HCT116 (cell line): ENCODE measurements at regions not wholly inside any gene's neighbourhood (a gene's known extent, or its start where the extent isn't known, plus 50 kb on each side); places are given as distances from the start of the nearest gene placed in this dataset.

Source experiments
- ATAC-seq: fragments of 200-7000 bp; cut with Tn5 transposase; 2 replicates; pipeline ENCODE4 v1.9.1; 2020; ENCODE audit warnings: mild to moderate bottlenecking, moderate library complexity
- BruUV-seq: library from RNA; stranded (reverse); fragments of 400-500 nt; replicated peaks from 2 replicates; lab custom pipeline; 2021; lab: Mats Ljungman, UMichigan
- CTCF ChIA-PET: fragments of 300-600 bp; sonication (Branson Sonifier 250); formaldehyde crosslinking; loops from one replicate; lab custom pipeline; 2021; ENCODE audit warnings: antibody characterized with exemption; lab: Charles Lee
- POLR2A ChIA-PET: fragments of 300-600, 350-600 bp; sonication (Branson Sonifier 250); formaldehyde crosslinking; loops from one replicate; lab custom pipeline; 2021; ENCODE audit warnings: antibody characterized with exemption; lab: Charles Lee
- RAD21 ChIA-PET, 2 experiments: fragments of 300-600 bp; sonication (Branson Sonifier 250); formaldehyde crosslinking; loops; one replicate each; lab custom pipeline; 2023; ENCODE audit warnings: low total read pairs in 2 of 2; ENCODE audit not compliant: uncharacterized antibody in 2 of 2, unreplicated experiment in 2 of 2, low non-redundant PET in 1 of 2; lab: Charles Lee
- DNase-seq: peaks from one replicate; pipeline ENCODE4 v3.0.0-alpha.2; 2010; ENCODE audit warnings: low read depth, low spot score
- H2AFZ ChIP-seq: fragments of 200-600 bp; shearing (Covaris generic), sonication (generic); 2 replicates; pipeline ENCODE4 v1.6.1; 2017; ENCODE audit warnings: low read depth, mixed run types, mixed read lengths, antibody characterized with exemption, low read length; ENCODE audit not compliant: poor library complexity, severe bottlenecking
- H3K27ac ChIP-seq: 2 replicates; pipeline ENCODE4 v1.5.1; 2012; ENCODE audit warnings: low read depth, low read length
- H3K27me3 ChIP-seq: fragments of 200-600 bp; sonication (generic); 2 replicates; pipeline ENCODE4 v1.6.1; 2016; ENCODE audit warnings: mixed run types, low read length, mixed read lengths; ENCODE audit not compliant: insufficient read depth
- H3K36me3 ChIP-seq, 2 experiments: fragments of 200-500 bp in 1 of 2; fragments of 200-600 bp in 1 of 2; sonication (Bioruptor generic) in 1 of 2; sonication (generic) in 1 of 2; 2 replicates each; pipeline versions ENCODE4 v1.5.1 to v1.6.1; 2014 to 2016; ENCODE audit warnings: low read length in 2 of 2, inconsistent platforms in 1 of 2, mixed read lengths in 1 of 2, mixed run types in 1 of 2; ENCODE audit not compliant: insufficient read depth in 2 of 2, control insufficient read depth in 1 of 2
- H3K4me1 ChIP-seq, 2 experiments: fragments of 200-600 bp in 1 of 2; sonication (generic) in 1 of 2; 2 replicates each; pipeline versions ENCODE4 v1.5.1 to v1.6.1; 2012 to 2017; ENCODE audit warnings: low read length in 2 of 2, inconsistent platforms in 1 of 2, mild to moderate bottlenecking in 1 of 2, mixed read lengths in 1 of 2, mixed run types in 1 of 2, moderate library complexity in 1 of 2; ENCODE audit not compliant: insufficient read depth in 2 of 2, control insufficient read depth in 1 of 2
- H3K4me2 ChIP-seq: fragments of 200-600 bp; sonication (generic); 2 replicates; pipeline ENCODE4 v1.6.1; 2017; ENCODE audit warnings: mixed run types, low read length, mixed read lengths
- H3K4me3 ChIP-seq, 2 experiments: fragments of 200-600 bp in 1 of 2; sonication (generic) in 1 of 2; replicated peaks in 1 of 2; 2 replicates each; pipeline ENCODE4 v1.5.1; 2011 to 2016; ENCODE audit warnings: low read length in 2 of 2, control low read depth in 1 of 2, low read depth in 1 of 2, mild to moderate bottlenecking in 1 of 2, mixed read lengths in 1 of 2, mixed run types in 1 of 2
- H3K79me2 ChIP-seq: fragments of 200-600 bp; sonication (generic); 2 replicates; pipeline ENCODE4 v1.6.1; 2017; ENCODE audit warnings: mild to moderate bottlenecking, mixed run types, low read length, moderate library complexity, mixed read lengths; ENCODE audit not compliant: insufficient read depth
- H3K9ac ChIP-seq: fragments of 200-600 bp; sonication (generic); 2 replicates; pipeline ENCODE4 v1.6.1; 2016; ENCODE audit warnings: low read length, mixed read lengths
- H3K9me2 ChIP-seq: fragments of 200-600 bp; sonication (generic), shearing (Covaris generic); 2 replicates; pipeline ENCODE4 v1.6.1; 2017; ENCODE audit warnings: mixed run types, mild to moderate bottlenecking, moderate library complexity; ENCODE audit not compliant: insufficient read depth
- H3K9me3 ChIP-seq, 2 experiments: fragments of 200-500 bp in 1 of 2; fragments of 200-600 bp in 1 of 2; sonication (Bioruptor generic) in 1 of 2; sonication (generic) in 1 of 2; 2 replicates each; pipeline ENCODE4 v1.6.1; 2014 to 2017; ENCODE audit warnings: low read length in 2 of 2, mixed read lengths in 2 of 2, inconsistent platforms in 1 of 2, low read depth in 1 of 2, mild to moderate bottlenecking in 1 of 2, mixed run types in 1 of 2, moderate library complexity in 1 of 2; ENCODE audit not compliant: control insufficient read depth in 1 of 2, insufficient read depth in 1 of 2
- H4K20me1 ChIP-seq: fragments of 200-600 bp; sonication (generic), shearing (Covaris generic); 2 replicates; pipeline ENCODE4 v1.6.1; 2017; ENCODE audit warnings: mixed run types, mild to moderate bottlenecking, moderate library complexity; ENCODE audit not compliant: insufficient read depth
- CBX3 ChIP-seq: IDR thresholded peaks from 2 replicates; pipeline ENCODE4 v1.6.1; 2012; ENCODE audit warnings: low read depth
- CEBPB ChIP-seq: IDR thresholded peaks from 2 replicates; pipeline ENCODE4 v1.6.1; 2012; ENCODE audit warnings: low read depth
- EGR1 ChIP-seq: IDR thresholded peaks from 2 replicates; pipeline ENCODE4 v1.6.1; 2012; ENCODE audit warnings: low read depth
- EZH2 ChIP-seq: fragments of 200-600 bp; sonication (generic); IDR thresholded peaks from 2 replicates; pipeline ENCODE4 v1.6.1; 2017; ENCODE audit warnings: antibody characterized with exemption, mixed run types
- POLR2AphosphoS5 ChIP-seq: IDR thresholded peaks from 2 replicates; pipeline ENCODE4 v1.6.1; 2011; ENCODE audit warnings: mild to moderate bottlenecking, low read depth, low read length, moderate library complexity
- RAD21 ChIP-seq: IDR thresholded peaks from 2 replicates; pipeline ENCODE4 v1.6.1; 2012; ENCODE audit warnings: low read depth, mild to moderate bottlenecking
- REST ChIP-seq: IDR thresholded peaks from 2 replicates; pipeline ENCODE4 v1.6.1; 2012; ENCODE audit warnings: low read depth
- SIN3A ChIP-seq: IDR thresholded peaks from 2 replicates; pipeline ENCODE4 v1.6.1; 2012; ENCODE audit warnings: low read depth
- SP1 ChIP-seq: IDR thresholded peaks from 2 replicates; pipeline ENCODE4 v1.6.1; 2012; ENCODE audit warnings: low read depth
- SRF ChIP-seq: IDR thresholded peaks from 2 replicates; pipeline ENCODE4 v1.6.1; 2012; ENCODE audit warnings: low read depth
- TCF7L2 ChIP-seq: IDR thresholded peaks from 2 replicates; pipeline ENCODE4 v1.7.0; 2011; ENCODE audit warnings: borderline replicate concordance, inconsistent platforms; ENCODE audit not compliant: insufficient read depth, insufficient read length; ENCODE audit errors: extremely low read depth
- YY1 ChIP-seq: IDR thresholded peaks from 2 replicates; pipeline ENCODE4 v1.6.1; 2011; ENCODE audit warnings: low read length, low read depth, moderate library complexity, mild to moderate bottlenecking; ENCODE audit not compliant: insufficient replicate concordance; ENCODE audit errors: extremely low read depth
- ZBTB33 ChIP-seq: IDR thresholded peaks from 2 replicates; pipeline ENCODE4 v1.6.1; 2011; ENCODE audit warnings: mild to moderate bottlenecking, low read length, moderate library complexity; ENCODE audit not compliant: insufficient replicate concordance; ENCODE audit errors: extremely low read depth
- ZFX ChIP-seq: fragments of 450-650 bp; IDR thresholded peaks from 2 replicates; pipeline ENCODE4 v1.6.1; 2017
- ZNF274 ChIP-seq: fragments of 200-500 bp; sonication (Bioruptor generic); IDR thresholded peaks from 2 replicates; pipeline ENCODE4 v1.6.1; 2014; ENCODE audit warnings: mild to moderate bottlenecking, low read depth, low read length, inconsistent platforms
- intact Hi-C: fragments of 100-400 bp; cut with micrococcal nuclease; formaldehyde crosslinking; loops from 2 replicates; pipeline ENCODE4 v1.10.0; 2022
- TF ChIP-seq, protein P1 (sequence below), 3 experiments: fragments of 200-600 bp in 1 of 3; sonication (generic) in 1 of 3; IDR thresholded peaks in 2 of 3; conservative IDR thresholded peaks in 1 of 3; 2 replicates each; pipeline ENCODE4 v1.5.1; 2012 to 2017; ENCODE audit warnings: low read depth in 2 of 3, low read length in 2 of 3, antibody characterized with exemption in 1 of 3, borderline replicate concordance in 1 of 3, control low read depth in 1 of 3, mild to moderate bottlenecking in 1 of 3, mixed read lengths in 1 of 3, mixed run types in 1 of 3, moderate library complexity in 1 of 3; ENCODE audit not compliant: insufficient read depth in 1 of 3
- TF ChIP-seq, protein P2 (sequence below): IDR thresholded peaks from 2 replicates; pipeline ENCODE4 v1.6.1; 2012

DNA sequence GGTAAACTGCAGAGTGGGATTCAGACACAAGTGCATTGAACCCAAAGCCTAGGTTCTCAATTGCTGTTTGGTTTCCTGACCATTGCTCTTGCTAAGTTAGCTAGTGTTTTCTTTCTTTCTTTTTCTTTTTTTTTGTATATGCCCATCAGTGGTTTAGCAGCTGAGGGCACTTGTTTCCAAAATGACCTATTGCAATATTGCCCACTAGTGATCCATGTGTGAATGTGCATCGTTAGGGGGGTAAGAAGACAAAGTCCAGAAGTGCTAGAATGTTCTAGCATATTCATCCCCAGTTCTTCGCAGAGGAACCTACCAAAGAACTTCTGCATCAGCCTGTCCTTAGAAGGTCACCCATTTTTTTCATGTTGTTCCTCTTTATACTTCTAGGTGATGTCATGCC lies 252.8 kb upstream of the GPR26 start:
- H3K79me2 ChIP-seq: no peaks in the 10 kb centered on the region
- intact Hi-C loops: no loop called here
- no peak overlapping the region for H3K4me3 ChIP-seq
- DNase-seq (no peak), ATAC-seq (no peak)
- POLR2A ChIA-PET: no interaction called here
- H3K4me1 ChIP-seq: no peaks in the 10 kb centered on the region
- CTCF ChIA-PET: no interaction called here
- H2AFZ ChIP-seq: no peak overlapping the region
- H3K9me3 ChIP-seq: no peaks in the 10 kb centered on the region
- H3K27ac ChIP-seq: no peak overlapping the region
- no peak overlapping the region for H3K9ac ChIP-seq
- H3K27me3 ChIP-seq: no peaks in the 10 kb centered on the region
- no peaks in the 10 kb centered on the region for H4K20me1 ChIP-seq
- no peaks in the 10 kb centered on the region for H3K9me2 ChIP-seq
- BruUV-seq: no TSS peak
- RAD21 ChIA-PET: no interaction called here
- no peak for TF ChIP-seq EZH2
- TF ChIP-seq ZBTB33: no peak
- no peak for TF ChIP-seq YY1
- TF ChIP-seq REST: no peak
- TF ChIP-seq, protein P1, sequence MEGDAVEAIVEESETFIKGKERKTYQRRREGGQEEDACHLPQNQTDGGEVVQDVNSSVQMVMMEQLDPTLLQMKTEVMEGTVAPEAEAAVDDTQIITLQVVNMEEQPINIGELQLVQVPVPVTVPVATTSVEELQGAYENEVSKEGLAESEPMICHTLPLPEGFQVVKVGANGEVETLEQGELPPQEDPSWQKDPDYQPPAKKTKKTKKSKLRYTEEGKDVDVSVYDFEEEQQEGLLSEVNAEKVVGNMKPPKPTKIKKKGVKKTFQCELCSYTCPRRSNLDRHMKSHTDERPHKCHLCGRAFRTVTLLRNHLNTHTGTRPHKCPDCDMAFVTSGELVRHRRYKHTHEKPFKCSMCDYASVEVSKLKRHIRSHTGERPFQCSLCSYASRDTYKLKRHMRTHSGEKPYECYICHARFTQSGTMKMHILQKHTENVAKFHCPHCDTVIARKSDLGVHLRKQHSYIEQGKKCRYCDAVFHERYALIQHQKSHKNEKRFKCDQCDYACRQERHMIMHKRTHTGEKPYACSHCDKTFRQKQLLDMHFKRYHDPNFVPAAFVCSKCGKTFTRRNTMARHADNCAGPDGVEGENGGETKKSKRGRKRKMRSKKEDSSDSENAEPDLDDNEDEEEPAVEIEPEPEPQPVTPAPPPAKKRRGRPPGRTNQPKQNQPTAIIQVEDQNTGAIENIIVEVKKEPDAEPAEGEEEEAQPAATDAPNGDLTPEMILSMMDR (IDR thresholded peaks at IDR 0.05 in 2 of 3, conservative IDR thresholded peaks at IDR 0.05 in 1 of 3; ENCODE audit: borderline replicate concordance in 1 of 3, insufficient read depth in 1 of 3, low read depth in 2 of 3, low read length in 2 of 3): peak in 1 of 3 experiments; percentile 17; a peak in 2 of 6 replicates
- no peak for TF ChIP-seq TCF7L2
- TF ChIP-seq CEBPB: no peak
- no peak for TF ChIP-seq POLR2AphosphoS5
- no peak for TF ChIP-seq SRF
- no peak for TF ChIP-seq SP1
- no peak for TF ChIP-seq CBX3
- no peak for TF ChIP-seq ZNF274
- no peak for TF ChIP-seq EGR1
- TF ChIP-seq SIN3A: no peak
- TF ChIP-seq, protein P2, sequence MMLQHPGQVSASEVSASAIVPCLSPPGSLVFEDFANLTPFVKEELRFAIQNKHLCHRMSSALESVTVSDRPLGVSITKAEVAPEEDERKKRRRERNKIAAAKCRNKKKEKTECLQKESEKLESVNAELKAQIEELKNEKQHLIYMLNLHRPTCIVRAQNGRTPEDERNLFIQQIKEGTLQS: no peak
- peak; percentile 36 for TF ChIP-seq RAD21
- no peak for TF ChIP-seq ZFX
- no peak overlapping the region for H3K4me2 ChIP-seq
- no peaks in the 10 kb centered on the region for H3K36me3 ChIP-seq
